Endothelial cell of umbilical vein (primary cell): ENCODE measurements at regions not wholly inside any gene's neighbourhood (a gene's known extent, or its start where the extent isn't known, plus 50 kb on each side); places are given as distances from the start of the nearest gene placed in this dataset.

Experiments used
- BruUV-seq: library from RNA; stranded (reverse); fragments of 400-500 nt; replicated peaks from 2 replicates; lab custom pipeline; 2021; lab: Mats Ljungman, UMichigan
- CTCF ChIA-PET: fragments of 300-600, 350-600 bp; sonication (Branson Sonifier 250); formaldehyde crosslinking; loops from one replicate; lab custom pipeline; 2021; ENCODE audit warnings: antibody characterized with exemption, inconsistent platforms; lab: Charles Lee
- POLR2A ChIA-PET: fragments of 300-600, 350-600 bp; sonication (Branson Sonifier 250); formaldehyde crosslinking; loops from one replicate; lab custom pipeline; 2021; ENCODE audit warnings: antibody characterized with exemption, inconsistent platforms; lab: Charles Lee
- DNase-seq: peaks from one replicate; pipeline ENCODE4 v3.0.0-alpha.2; 2011; ENCODE audit warnings: low read depth, low spot score
- FAIRE-seq: peaks from 2 replicates; lab custom pipeline; 2011; peaks lifted over from hg19 to GRCh38; lab: Jason Lieb, UNC
- H2AFZ ChIP-seq: 2 replicates; pipeline ENCODE4 v1.6.0; 2012; ENCODE audit warnings: low read depth, low read length, control low read depth, inconsistent platforms
- H3K27ac ChIP-seq: 2 replicates; pipeline ENCODE4 v1.5.1; 2011; ENCODE audit warnings: low read depth, mild to moderate bottlenecking, control low read depth, low read length, moderate library complexity; ENCODE audit not compliant: insufficient read depth
- H3K27me3 ChIP-seq, 2 experiments: 2 replicates each; pipeline versions ENCODE4 v1.6.0 to v1.6.1; 2011; ENCODE audit warnings: low read length in 2 of 2, mixed read lengths in 1 of 2; ENCODE audit not compliant: control insufficient read depth in 2 of 2, insufficient read depth in 2 of 2
- H3K36me3 ChIP-seq, 2 experiments: 2 replicates in 1 of 2; 3 replicates in 1 of 2; pipeline ENCODE4 v1.5.1; 2011; ENCODE audit warnings: low read length in 2 of 2, mild to moderate bottlenecking in 1 of 2, moderate library complexity in 1 of 2; ENCODE audit not compliant: control insufficient read depth in 2 of 2, insufficient read depth in 2 of 2; ENCODE audit errors: extremely low read depth in 1 of 2
- H3K4me1 ChIP-seq: 3 replicates; pipeline ENCODE4 v1.5.1; 2011; ENCODE audit warnings: mild to moderate bottlenecking, low read length; ENCODE audit not compliant: control insufficient read depth, insufficient read depth; ENCODE audit errors: extremely low read depth
- H3K4me2 ChIP-seq: 2 replicates; pipeline ENCODE4 v1.6.1; 2011; ENCODE audit warnings: low read length, control low read depth, mixed read lengths; ENCODE audit not compliant: insufficient read depth
- H3K4me3 ChIP-seq, 3 experiments: fragments of 200-600 bp in 1 of 3; sonication (generic), shearing (Covaris generic) in 1 of 3; replicated peaks in 1 of 3; 2 replicates each; pipeline ENCODE4 v1.5.1; 2011 to 2016; ENCODE audit warnings: control low read depth in 3 of 3, low read length in 3 of 3, mild to moderate bottlenecking in 2 of 3, inconsistent platforms in 1 of 3, low read depth in 1 of 3, moderate library complexity in 1 of 3; ENCODE audit not compliant: insufficient read depth in 1 of 3
- H3K79me2 ChIP-seq: 2 replicates; pipeline ENCODE4 v1.6.0; 2012; ENCODE audit warnings: low read length, inconsistent platforms; ENCODE audit not compliant: control insufficient read depth, insufficient read depth
- H3K9ac ChIP-seq: replicated peaks from 2 replicates; pipeline ENCODE3; 2011; ENCODE audit warnings: low read length, control low read depth; ENCODE audit not compliant: insufficient read depth; ENCODE audit errors: extremely low read depth
- H3K9me1 ChIP-seq: replicated peaks from 3 replicates; pipeline ENCODE4 v1.6.0; 2011; ENCODE audit warnings: mild to moderate bottlenecking, low read length; ENCODE audit not compliant: control insufficient read depth, insufficient read depth; ENCODE audit errors: extremely low read depth
- H3K9me3 ChIP-seq: replicated peaks from 2 replicates; pipeline ENCODE4 v1.5.1; 2012; ENCODE audit warnings: low read length, inconsistent platforms; ENCODE audit not compliant: control insufficient read depth, insufficient read depth
- H4K20me1 ChIP-seq: replicated peaks from 2 replicates; pipeline ENCODE3; 2011; ENCODE audit warnings: mild to moderate bottlenecking, low read length; ENCODE audit not compliant: control insufficient read depth, insufficient read depth; ENCODE audit errors: extremely low read depth
- CTCF ChIP-seq, 2 donors: IDR thresholded peaks; 1 replicate in 1 of 2; 2 replicates in 1 of 2; pipeline ENCODE4 v1.5.1; 2011; ENCODE audit warnings: low read length in 2 of 2, mild to moderate bottlenecking in 2 of 2, moderate library complexity in 2 of 2, control low read depth in 1 of 2, inconsistent platforms in 1 of 2, low read depth in 1 of 2; ENCODE audit not compliant: insufficient read depth in 1 of 2; ENCODE audit errors: extremely low read depth in 1 of 2
- EZH2 ChIP-seq: IDR thresholded peaks from 2 replicates; pipeline ENCODE4 v1.6.1; 2012; ENCODE audit warnings: borderline replicate concordance, low read depth, mild to moderate bottlenecking, moderate library complexity, low read length, inconsistent platforms; ENCODE audit not compliant: severe bottlenecking
- FOS ChIP-seq: IDR thresholded peaks from 2 replicates; pipeline ENCODE4 v1.6.1; 2011; ENCODE audit warnings: mild to moderate bottlenecking, low read length, moderate library complexity, borderline replicate concordance; ENCODE audit not compliant: insufficient read depth
- GATA2 ChIP-seq: IDR thresholded peaks from 2 replicates; pipeline ENCODE4 v1.7.0; 2011; ENCODE audit warnings: low read depth, mild to moderate bottlenecking, moderate library complexity, mixed read lengths, low read length; ENCODE audit not compliant: insufficient read length, insufficient read depth
- JUN ChIP-seq: IDR thresholded peaks from 2 replicates; pipeline ENCODE4 v1.6.1; 2011; ENCODE audit warnings: borderline replicate concordance, low read depth; ENCODE audit not compliant: insufficient read length, insufficient read depth
- MAX ChIP-seq: IDR thresholded peaks from 2 replicates; pipeline ENCODE4 v1.6.1; 2011; ENCODE audit not compliant: insufficient read depth, insufficient read length
- MYC ChIP-seq: IDR thresholded peaks from one replicate; pipeline ENCODE4 v1.6.1; 2011; ENCODE audit warnings: mild to moderate bottlenecking, low read depth, low read length
- POLR2A ChIP-seq: IDR thresholded peaks from 2 replicates; pipeline ENCODE4 v1.6.1; 2012; ENCODE audit warnings: low read depth, mild to moderate bottlenecking, control low read depth, low read length
- POLR2AphosphoS5 ChIP-seq: IDR thresholded peaks from 2 replicates; pipeline ENCODE4 v1.6.1; 2012; ENCODE audit warnings: low read depth, mild to moderate bottlenecking, control low read depth, low read length, moderate library complexity; ENCODE audit not compliant: insufficient read depth
- dilution Hi-C: fragments of 300-500 bp; cut with MboI; formaldehyde crosslinking; loops from one replicate; pipeline ENCODE4 v1.15.0; 2019; ENCODE audit warnings: low sequenced_read_pairs; ENCODE audit not compliant: extremely low pct_ligation_motif_present
- intact Hi-C: fragments of 100-400 bp; cut with micrococcal nuclease; formaldehyde crosslinking; loops from one replicate; pipeline ENCODE4 v1.10.0; 2022

DNA sequence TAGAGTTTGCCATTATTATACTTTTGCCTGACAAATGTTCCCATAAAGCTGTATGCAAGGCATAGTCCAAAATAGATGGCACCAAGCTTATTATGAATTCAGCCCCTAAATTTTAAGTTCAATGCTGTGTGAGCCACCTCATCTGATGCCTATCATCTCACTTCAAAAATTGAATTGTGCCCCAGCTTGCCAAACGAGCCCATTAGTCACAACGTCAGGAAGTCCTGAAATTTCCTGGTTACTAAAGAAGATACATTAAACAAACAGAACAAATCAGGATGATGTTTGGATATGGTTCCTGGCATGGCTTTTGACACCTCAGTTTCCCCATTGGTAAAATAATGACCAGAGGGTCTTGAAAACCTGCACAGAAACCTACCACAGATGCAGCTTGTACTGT lies 147.5 kb upstream of the SOX21 start:
- Histone ChIP-seq H3K9me3 (no peaks in the 10 kb centered on the region), H3K4me1 (peaks cover 43% of the 10 kb centered on the region), H3K4me2 (peak overlapping the region; percentile 59), H3K27ac (peak overlapping the region; percentile 91), H2AFZ (no peak overlapping the region), H3K36me3 (no peaks in the 10 kb centered on the region), H4K20me1 (no peaks in the 10 kb centered on the region), H3K4me3 (no peak overlapping the region), H3K9me1 (no peaks in the 10 kb centered on the region), H3K27me3 (peaks cover 8 to 11% of the 10 kb centered on the region in 2 experiments), H3K79me2 (no peaks in the 10 kb centered on the region), H3K9ac (peak overlapping the region; percentile 52)
- dilution Hi-C loops (no loop called here), intact Hi-C loops (loop anchor here (1.0 to 10.0 kb wide), 4 partner anchors 10 to 295 kb away; partner anchors contain the start of genes GPR180 and SOX21)
- TF ChIP-seq POLR2AphosphoS5 (no peak), GATA2 (peak; percentile 71), JUN (peak; percentile 33), EZH2 (no peak), POLR2A (no peak), CTCF (IDR thresholded peaks at IDR 0.05; ENCODE audit: extremely low read depth in 1 of 2, insufficient read depth in 1 of 2, low read depth in 1 of 2, low read length in 2 of 2) (no peak), MYC (no peak), MAX (no peak), FOS (peak; percentile 19)
- CTCF ChIA-PET = no interaction called here
- no TSS peak for BruUV-seq
- FAIRE-seq (peak; percentile 44), DNase-seq (peak; percentile 43)
- POLR2A ChIA-PET = no interaction called here
